ENCODE measurements at regions not wholly inside any gene's neighbourhood (a gene's known extent, or its start where the extent isn't known, plus 50 kb on each side); places are given as distances from the start of the nearest gene placed in this dataset.

GRCh38 chr20:53879048-53879684 lies 191.2 kb downstream of the BCAS1 start:
- no peaks in the 10 kb centered on the region for H3K4me1 ChIP-seq
- H3K4me3 ChIP-seq (ENCODE audit: low read depth, low read length), result no peak overlapping the region
- H3K36me3 ChIP-seq, result no peaks in the 10 kb centered on the region
- TF ChIP-seq, protein P1, sequence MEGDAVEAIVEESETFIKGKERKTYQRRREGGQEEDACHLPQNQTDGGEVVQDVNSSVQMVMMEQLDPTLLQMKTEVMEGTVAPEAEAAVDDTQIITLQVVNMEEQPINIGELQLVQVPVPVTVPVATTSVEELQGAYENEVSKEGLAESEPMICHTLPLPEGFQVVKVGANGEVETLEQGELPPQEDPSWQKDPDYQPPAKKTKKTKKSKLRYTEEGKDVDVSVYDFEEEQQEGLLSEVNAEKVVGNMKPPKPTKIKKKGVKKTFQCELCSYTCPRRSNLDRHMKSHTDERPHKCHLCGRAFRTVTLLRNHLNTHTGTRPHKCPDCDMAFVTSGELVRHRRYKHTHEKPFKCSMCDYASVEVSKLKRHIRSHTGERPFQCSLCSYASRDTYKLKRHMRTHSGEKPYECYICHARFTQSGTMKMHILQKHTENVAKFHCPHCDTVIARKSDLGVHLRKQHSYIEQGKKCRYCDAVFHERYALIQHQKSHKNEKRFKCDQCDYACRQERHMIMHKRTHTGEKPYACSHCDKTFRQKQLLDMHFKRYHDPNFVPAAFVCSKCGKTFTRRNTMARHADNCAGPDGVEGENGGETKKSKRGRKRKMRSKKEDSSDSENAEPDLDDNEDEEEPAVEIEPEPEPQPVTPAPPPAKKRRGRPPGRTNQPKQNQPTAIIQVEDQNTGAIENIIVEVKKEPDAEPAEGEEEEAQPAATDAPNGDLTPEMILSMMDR (IDR thresholded peaks at IDR 0.05; ENCODE audit: low read depth, low read length), result no peak
- no peaks in the 10 kb centered on the region for H3K9me3 ChIP-seq
- no peaks in the 10 kb centered on the region for H3K27me3 ChIP-seq
- no peak for DNase-seq

- Histone ChIP-seq H3K4me1 (no peaks in the 10 kb centered on the region), H3K9me3 (no peaks in the 10 kb centered on the region), H3K4me3 (ENCODE audit: low read depth, low read length) (no peak overlapping the region), H3K36me3 (no peaks in the 10 kb centered on the region), H3K27me3 (no peaks in the 10 kb centered on the region)
- TF ChIP-seq, protein P1 (IDR thresholded peaks at IDR 0.05; ENCODE audit: low read depth, low read length), result no peak
- no peak for DNase-seq
Observed at GRCh38 chr20:53878262-53879047, 191.9 kb downstream of the BCAS1 start.

- Histone ChIP-seq H3K27me3 (no peaks in the 10 kb centered on the region), H3K36me3 (no peaks in the 10 kb centered on the region), H3K4me1 (peaks cover 7% of the 10 kb centered on the region), H3K4me3 (ENCODE audit: low read depth, low read length) (no peak overlapping the region), H3K9me3 (no peaks in the 10 kb centered on the region)
- no peak for DNase-seq
- TF ChIP-seq, protein P1 (IDR thresholded peaks at IDR 0.05; ENCODE audit: low read depth, low read length), result no peak
Observed at GRCh38 chr20:53876956-53877355, 193.4 kb downstream of the BCAS1 start.

GRCh38 chr20:53876470-53876869 lies 193.9 kb downstream of the BCAS1 start:
- no peak for DNase-seq

GRCh38 chr20:53875452-53875851 lies 194.9 kb downstream of the BCAS1 start:
- peak overlapping the region; percentile 23; the same call in 1 of the 2 replicates for H3K4me3 ChIP-seq (ENCODE audit: low read depth, low read length)
- no peaks in the 10 kb centered on the region for H3K27me3 ChIP-seq
- DNase-seq, result no peak
- no peaks in the 10 kb centered on the region for H3K36me3 ChIP-seq
- TF ChIP-seq, protein P1 (IDR thresholded peaks at IDR 0.05; ENCODE audit: low read depth, low read length), result no peak
- no peaks in the 10 kb centered on the region for H3K9me3 ChIP-seq
- peaks cover 17% of the 10 kb centered on the region for H3K4me1 ChIP-seq

More at GRCh38 chr20:53876470-53876869, 193.9 kb downstream of the BCAS1 start:
- no peak overlapping the region for H3K4me3 ChIP-seq (ENCODE audit: low read depth, low read length)
- H3K4me1 ChIP-seq, result peaks cover 12% of the 10 kb centered on the region
- H3K36me3 ChIP-seq, result no peaks in the 10 kb centered on the region
- no peaks in the 10 kb centered on the region for H3K27me3 ChIP-seq
- TF ChIP-seq, protein P1 (IDR thresholded peaks at IDR 0.05; ENCODE audit: low read depth, low read length), result no peak
- no peaks in the 10 kb centered on the region for H3K9me3 ChIP-seq

DNA sequence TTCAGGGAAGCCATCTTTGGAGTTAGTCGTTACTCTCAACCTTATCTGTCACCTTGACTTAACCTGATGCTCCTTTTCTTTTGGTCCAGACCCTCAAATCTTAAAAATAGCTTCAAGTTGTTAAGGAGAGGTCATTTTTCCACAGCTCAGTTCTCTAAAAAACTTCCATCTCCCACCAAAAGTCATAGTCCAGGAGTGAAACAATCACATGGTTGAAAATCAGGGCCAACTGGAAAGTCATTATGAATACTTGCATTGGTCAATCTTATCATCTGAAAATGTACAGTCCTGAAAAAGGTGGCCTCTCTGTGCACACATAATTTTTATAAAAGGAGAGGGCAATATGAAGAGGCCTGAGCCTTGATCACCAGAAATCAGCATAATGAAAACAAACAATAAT lies 195.7 kb downstream of the BCAS1 start:
- H3K4me3 ChIP-seq (ENCODE audit: low read depth, low read length), result no peak overlapping the region
- H3K36me3 ChIP-seq, result no peaks in the 10 kb centered on the region
- TF ChIP-seq, protein P1 (IDR thresholded peaks at IDR 0.05; ENCODE audit: low read depth, low read length), result no peak
- peaks cover 23% of the 10 kb centered on the region for H3K4me1 ChIP-seq
- DNase-seq, result no peak
- H3K27me3 ChIP-seq, result no peaks in the 10 kb centered on the region
- H3K9me3 ChIP-seq, result no peaks in the 10 kb centered on the region

Measured in BE2C (cell line).